ENCODE measurements at regions not wholly inside any gene's neighbourhood (a gene's known extent, or its start where the extent isn't known, plus 50 kb on each side); places are given as distances from the start of the nearest gene placed in this dataset.

DNA sequence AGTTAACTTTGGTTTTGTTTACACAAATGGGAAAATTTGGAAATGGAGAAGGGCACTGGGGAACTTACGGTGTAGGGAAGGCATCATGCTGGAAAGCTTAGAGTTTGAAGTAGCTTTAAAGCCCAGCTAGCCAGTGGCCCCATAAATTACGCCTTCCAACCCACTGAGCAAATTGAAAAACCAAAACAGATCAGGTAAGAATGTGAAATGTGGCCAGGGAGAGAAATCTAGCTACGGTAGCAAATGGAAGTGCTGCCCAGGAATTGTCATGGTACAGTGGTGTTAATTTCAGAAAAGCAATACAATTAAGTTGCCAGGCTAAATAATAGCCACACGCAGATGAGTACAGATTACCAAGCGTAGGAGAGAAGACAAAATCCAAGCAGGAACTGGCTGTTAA lies 654.8 kb downstream of the PRELID2 start:
- no peak for TF ChIP-seq CTCF (conservative IDR thresholded peaks at IDR 0.05; ENCODE audit: low read length)
- no peak for TF ChIP-seq EZH2phosphoT487 (IDR thresholded peaks at IDR 0.05; ENCODE audit: borderline replicate concordance)
